HG02973 (cell line): ENCODE measurements at regions not wholly inside any gene's neighbourhood (a gene's known extent, or its start where the extent isn't known, plus 50 kb on each side); places are given as distances from the start of the nearest gene placed in this dataset.
"Not testable (repeated sequence)": the region's sequence is repeated elsewhere in the genome, so short reads cannot be mapped to it uniquely, and the experiment has no call there.

Experiments
- ATAC-seq: cut with Tn5 transposase; IDR thresholded peaks from one replicate; pipeline ENCODE4 v1.9.1; 2021; ENCODE audit warnings: moderate library complexity; ENCODE audit not compliant: unreplicated experiment

DNA sequence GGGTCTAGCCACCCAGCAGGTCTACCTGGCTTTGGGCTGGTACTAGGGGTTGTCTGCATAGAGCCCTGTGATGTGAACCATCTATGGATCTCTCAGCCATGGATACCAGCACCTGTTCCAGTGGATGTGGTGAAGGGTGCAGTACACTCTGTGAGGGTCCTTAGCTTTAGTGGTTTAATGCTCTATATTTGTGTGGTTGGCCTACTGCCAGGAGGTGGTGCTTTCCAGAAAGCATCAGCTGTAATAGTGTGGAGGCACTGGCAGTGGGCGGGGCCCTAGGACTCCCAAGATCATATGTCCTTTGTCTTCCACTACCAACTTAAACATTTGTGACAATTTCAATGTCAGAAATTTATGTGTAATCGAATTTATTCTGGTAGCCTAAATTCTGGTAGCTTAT is 1065.1 kb downstream of the RPIA start:
- not testable (repeated sequence) for ATAC-seq

GRCh38 chr2:89758332-89759026 is 1067.0 kb downstream of the RPIA start:
- not testable (repeated sequence) for ATAC-seq

DNA sequence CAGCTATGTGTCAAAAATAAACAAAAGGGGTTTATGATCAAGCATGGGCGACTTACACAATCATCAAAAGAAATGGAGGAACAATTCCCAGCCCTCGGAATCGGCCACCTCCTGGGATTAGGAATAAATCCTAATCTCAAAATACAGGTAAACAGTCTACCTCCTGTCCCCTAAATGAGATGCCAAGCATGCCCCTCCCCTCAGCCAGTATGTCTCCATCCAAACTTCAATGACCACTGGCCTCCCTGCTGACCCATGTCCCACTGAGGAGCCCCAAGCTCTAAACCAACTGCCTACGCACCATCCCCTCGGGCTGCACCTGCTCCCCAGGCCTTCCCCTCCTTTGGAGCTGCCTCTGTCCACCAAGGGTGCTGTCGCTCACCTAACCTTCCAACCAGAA is 1069.3 kb downstream of the RPIA start:
- not testable (repeated sequence) for ATAC-seq

- ATAC-seq, result not testable (repeated sequence)
These were observed 1069.7 kb downstream of the RPIA start for GRCh38 chr2:89761171-89761570.

- ATAC-seq, result not testable (repeated sequence)
These were observed 1070.4 kb downstream of the RPIA start for GRCh38 chr2:89761863-89762262.

DNA sequence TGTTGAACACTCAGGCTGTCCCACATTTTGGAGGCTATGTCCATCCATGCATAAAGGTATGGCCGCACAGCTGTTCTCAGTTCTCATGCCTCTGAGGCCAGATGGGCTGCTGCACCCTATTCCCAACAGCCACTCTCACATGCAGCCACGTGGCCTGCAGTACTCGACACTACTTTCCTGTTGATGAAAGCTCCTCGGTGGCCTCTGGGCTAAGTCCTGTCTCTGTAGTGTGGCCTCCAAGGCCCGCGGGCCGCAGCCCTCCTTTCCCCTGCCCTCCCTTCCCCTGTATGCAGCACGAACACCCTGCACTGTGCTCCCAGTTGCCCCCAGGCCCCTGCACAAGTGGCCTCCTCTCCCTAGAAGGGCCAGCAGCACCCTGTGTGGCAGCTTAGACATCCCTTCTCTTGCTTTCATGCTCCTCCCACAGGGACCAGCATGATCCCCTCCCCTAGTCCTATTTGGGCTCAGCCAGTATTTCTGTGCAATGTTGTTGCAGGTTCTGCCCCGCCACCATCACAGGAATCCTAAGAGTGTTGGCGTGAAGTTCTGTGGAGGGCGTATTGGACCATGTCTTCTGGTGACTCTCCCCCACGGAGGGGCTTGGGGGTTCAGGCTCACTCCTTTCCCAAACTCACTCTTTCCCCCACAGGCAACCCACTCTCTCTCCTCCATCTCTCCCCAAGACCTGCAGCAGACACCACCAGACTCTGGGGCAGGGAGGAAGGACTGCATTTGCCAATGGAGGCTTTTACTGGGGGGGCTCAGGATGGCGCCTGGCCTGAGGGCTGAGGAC is 1071.2 kb downstream of the RPIA start:
- ATAC-seq, result not testable (repeated sequence)

DNA sequence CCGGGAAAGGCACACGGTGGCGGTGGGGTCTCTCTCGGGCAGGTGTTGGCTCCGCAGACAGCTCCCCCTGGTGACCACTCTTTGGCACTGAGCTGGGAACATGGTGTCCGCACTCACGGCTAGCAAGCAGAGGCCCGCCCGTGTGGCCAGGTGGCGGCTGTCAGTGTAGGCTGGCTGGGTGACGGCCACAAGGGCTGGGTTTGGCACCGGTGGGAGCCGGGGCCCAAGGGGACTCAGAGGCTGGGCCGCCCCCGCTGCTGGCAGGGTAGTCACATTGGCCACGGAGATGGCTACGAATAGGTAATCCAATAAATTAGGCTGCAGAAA is 1071.7 kb downstream of the RPIA start:
- no peak for ATAC-seq

GRCh38 chr2:89763581-89764485 is 1072.4 kb downstream of the RPIA start:
- no peak for ATAC-seq

DNA sequence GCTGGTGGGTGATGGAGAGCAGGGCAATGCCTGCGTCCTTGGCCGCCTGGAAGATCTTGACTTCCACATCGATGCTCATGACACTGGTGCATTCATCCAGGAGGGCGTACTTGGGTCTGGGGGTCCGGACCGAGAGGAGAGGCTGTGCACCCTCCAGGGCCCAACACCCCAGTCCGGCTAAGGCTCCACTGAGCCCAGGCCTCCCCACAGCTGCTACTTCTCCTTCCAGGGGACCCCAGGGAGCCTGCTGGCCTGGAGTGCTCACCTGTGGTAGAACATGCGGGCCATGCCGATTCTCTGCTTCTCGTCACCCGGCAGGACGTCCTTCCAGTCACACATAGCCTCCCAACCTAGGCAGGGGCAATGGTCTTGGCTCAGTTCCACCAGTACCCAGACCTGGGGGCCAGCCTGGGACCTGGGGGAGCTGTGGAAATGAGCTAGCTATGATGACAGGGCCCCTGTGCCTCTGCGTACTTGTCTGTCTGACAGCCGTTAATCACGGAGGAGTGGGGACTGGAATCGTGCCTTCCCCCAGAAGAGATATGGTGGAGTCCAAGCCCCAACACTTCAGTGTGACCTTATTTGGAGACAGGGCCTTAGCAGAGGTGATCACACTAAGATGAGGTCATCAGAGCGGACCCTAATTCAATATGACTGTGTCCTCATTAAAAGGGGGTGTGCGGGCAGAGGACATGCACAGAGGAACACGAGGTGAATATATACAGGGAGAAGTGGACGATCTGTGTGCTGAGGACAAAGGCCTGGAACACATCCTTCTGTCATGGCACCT is 1073.3 kb downstream of the RPIA start:
- ATAC-seq, result not testable (repeated sequence)

- not testable (repeated sequence) for ATAC-seq
These were observed 1073.9 kb downstream of the RPIA start for GRCh38 chr2:89765361-89765718.

DNA sequence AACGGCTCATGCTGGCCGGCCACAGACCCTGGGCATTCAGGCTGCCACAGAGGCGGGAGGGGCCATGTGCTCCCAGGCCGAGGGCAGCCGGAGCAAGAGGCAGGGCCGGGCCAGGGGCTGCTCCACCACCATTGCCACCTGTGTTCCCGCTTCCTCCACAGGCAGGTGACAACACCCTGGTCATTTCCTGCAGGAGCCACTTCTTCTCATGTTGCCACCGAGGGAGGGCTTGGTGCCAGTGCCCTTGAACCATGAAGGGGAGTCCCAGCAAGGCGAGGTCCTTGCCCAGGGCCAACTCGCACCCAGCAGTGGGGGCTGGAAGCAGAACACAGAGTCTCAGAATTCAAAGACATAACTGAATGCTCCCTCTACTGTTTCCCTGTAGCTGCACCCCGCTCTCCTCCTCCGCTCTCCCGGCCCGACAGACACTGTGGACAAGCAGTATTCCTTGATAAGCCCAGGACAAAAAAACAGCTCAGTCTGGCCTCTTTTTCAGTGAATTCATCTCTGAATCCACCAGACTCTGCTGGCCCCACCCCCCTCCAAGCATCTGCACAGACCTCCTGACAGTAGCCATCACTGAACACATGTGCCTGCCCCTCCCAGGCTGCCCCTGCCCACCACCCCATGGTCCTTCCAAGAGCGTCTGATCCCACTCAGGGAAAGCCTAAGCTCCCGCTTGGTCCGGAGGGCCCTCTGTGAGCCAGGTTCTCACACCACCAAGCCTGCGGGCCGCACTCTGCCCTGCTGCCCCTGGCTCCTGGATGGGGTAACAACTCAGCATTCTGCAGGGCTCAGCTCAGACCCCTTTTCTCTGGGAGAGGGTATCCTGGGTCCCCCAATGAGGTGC is 1074.9 kb downstream of the RPIA start:
- not testable (repeated sequence) for ATAC-seq

- ATAC-seq, result not testable (repeated sequence)
These were observed 1075.6 kb downstream of the RPIA start for GRCh38 chr2:89767058-89767457.

DNA sequence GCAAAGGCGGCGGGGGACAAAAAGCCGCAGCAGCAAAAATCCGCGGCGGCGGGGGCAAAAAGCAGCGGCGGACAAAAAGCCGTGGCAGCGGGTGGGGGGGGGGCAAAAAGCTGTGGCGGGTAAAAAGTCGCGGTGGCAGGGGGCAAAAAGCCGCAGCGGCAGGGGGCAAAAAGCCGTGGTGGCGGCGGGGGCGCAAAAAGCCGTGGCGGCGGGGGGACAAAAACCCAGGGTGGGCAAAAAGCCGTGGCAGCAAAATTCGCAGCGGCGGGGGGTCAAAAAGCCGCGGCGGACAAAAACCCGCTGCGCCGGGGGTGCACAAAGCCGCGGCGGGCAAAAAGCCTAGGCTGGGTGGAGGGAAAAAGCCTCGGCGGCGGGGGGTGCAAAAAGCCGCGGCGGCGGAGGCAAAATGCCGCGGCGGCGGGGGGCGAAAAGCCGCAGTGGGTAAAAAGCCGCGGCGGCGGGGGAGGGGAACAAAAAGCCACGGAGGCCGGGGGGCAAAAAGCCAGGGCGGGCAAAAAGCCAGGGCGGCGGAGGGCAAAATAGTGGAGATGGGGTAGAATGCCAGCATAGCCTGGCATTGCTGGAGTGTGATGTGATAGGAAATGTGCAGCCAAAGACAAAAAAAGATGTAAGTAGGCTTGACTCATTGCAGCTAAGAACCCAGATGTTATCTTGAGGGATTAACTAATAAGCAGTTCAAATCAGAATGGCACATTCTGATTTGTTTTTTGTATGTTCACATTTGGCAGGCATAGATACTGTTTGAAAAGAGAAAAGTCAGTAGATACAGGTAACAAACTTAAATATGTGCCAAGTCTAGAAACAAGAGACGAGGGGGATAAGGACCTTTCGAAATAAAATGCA is 1076.3 kb downstream of the RPIA start:
- no peak for ATAC-seq

GRCh38 chr2:89775885-89776284 is 1084.4 kb downstream of the RPIA start:
- ATAC-seq, result no peak

DNA sequence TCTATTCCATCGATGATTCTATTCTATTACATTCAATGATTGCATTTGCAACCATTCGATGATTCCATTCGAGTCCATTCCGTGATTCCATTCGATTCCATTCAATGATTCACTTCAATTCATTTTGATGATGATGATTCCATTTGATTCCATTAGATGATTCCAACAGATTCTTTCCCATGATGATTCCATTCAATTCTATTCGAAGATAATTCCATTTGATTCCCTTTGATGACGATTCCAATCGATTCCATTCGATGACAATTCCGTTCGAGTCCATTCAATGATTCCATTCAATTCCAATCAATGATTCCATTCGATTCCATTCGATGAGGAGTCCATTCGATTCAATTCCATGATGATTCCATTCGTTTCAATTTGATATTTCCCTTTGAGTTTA is 1088.8 kb downstream of the RPIA start:
- ATAC-seq, result no peak

DNA sequence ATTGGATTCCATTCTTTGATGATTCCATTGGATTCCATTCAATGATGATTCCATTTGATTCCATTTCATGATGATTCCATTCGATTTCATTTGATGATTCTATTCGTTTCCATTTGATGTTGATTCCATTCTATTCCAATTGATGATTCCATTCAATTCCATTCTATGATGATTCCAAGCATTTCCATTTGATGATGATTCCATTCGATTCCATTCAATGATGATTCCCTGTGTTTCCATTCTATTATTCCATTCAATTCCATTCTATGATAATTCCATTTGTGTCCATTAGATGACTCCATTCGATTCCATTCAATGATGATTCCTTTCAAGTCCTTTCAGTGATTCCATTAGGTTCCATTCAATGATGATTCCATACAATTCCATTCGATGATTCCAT is 1090.5 kb downstream of the RPIA start:
- no peak for ATAC-seq

- ATAC-seq, result no peak
These were observed 1093.5 kb downstream of the RPIA start for GRCh38 chr2:89784960-89785359.

DNA sequence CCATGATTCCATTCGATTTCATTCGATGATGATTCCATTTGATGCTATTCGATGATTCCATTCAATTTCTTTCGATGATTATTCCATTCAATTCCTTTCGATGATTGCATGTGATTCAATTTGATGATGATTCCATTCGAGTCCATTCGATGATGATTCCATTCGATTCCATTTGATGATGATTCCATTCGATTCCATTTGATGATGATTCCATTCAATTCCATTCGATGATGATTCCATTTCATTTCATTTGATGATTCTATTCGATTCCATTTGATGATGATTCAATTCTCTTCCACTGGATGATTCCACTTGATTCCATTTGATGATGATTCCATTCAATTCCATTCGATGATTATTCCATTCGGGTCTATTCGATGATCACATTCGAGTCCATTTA is 1094.1 kb downstream of the RPIA start:
- not testable (repeated sequence) for ATAC-seq

- not testable (repeated sequence) for ATAC-seq
These were observed 1095.2 kb downstream of the RPIA start for GRCh38 chr2:89786642-89787041.
